HEK293 (cell line): ENCODE measurements at regions not wholly inside any gene's neighbourhood (a gene's known extent, or its start where the extent isn't known, plus 50 kb on each side); places are given as distances from the start of the nearest gene placed in this dataset.

ENCODE experiments used
- CTCF ChIA-PET: fragments of 350-600 bp; formaldehyde crosslinking; extraction: SDS; loops from one replicate; lab custom pipeline; 2021; ENCODE audit warnings: antibody characterized with exemption; lab: Yijun Ruan, JAX
- POLR2A ChIA-PET: fragments of 300-600 bp; formaldehyde crosslinking; extraction: SDS; loops from one replicate; lab custom pipeline; 2020; ENCODE audit warnings: antibody characterized with exemption, inconsistent platforms; lab: Yijun Ruan, JAX
- H3K27ac ChIP-seq: fragments of 200-500 bp; sonication (Bioruptor generic); 2 replicates; pipeline ENCODE4 v1.5.1; 2014; ENCODE audit warnings: low read depth, low read length, control low read depth, inconsistent platforms; ENCODE audit errors: extremely low read depth
- H3K36me3 ChIP-seq, 2 experiments: fragments of 200-500 bp in 1 of 2; sonication (Bioruptor generic) in 1 of 2; 1 replicate in 1 of 2; 2 replicates in 1 of 2; pipeline ENCODE4 v1.5.1; 2014 to 2017; ENCODE audit warnings: inconsistent platforms in 2 of 2, low read length in 2 of 2; ENCODE audit not compliant: control insufficient read depth in 2 of 2, insufficient read depth in 1 of 2
- H3K4me1 ChIP-seq: fragments of 200-500 bp; sonication (Bioruptor generic); 2 replicates; pipeline ENCODE4 v1.5.1; 2014; ENCODE audit warnings: mild to moderate bottlenecking, low read length, inconsistent platforms; ENCODE audit not compliant: control insufficient read depth, insufficient read depth
- H3K4me3 ChIP-seq: 2 replicates; pipeline ENCODE4 v1.5.1; 2011; ENCODE audit warnings: low read depth, mild to moderate bottlenecking, control low read depth, low read length, moderate library complexity
- H3K9me3 ChIP-seq: fragments of 200-500 bp; sonication (Bioruptor generic); 2 replicates; pipeline ENCODE4 v1.5.1; 2014; ENCODE audit warnings: low read depth, low read length, inconsistent platforms; ENCODE audit not compliant: control insufficient read depth, insufficient read depth
- IKZF3 ChIP-seq: fragments of 450-650 bp; IDR thresholded peaks from 2 replicates; pipeline ENCODE4 v1.5.0; 2018; ENCODE audit warnings: missing biosample characterization, mild to moderate bottlenecking, missing genetic modification characterization, moderate library complexity
- KLF16 ChIP-seq: fragments of 450-650 bp; formaldehyde crosslinking; IDR thresholded peaks from 2 replicates; pipeline ENCODE4 v1.5.1; 2017; ENCODE audit warnings: missing biosample characterization, missing genetic modification characterization
- KLF17 ChIP-seq: fragments of 450-650 bp; formaldehyde crosslinking; IDR thresholded peaks from 2 replicates; pipeline ENCODE4 v1.5.1; 2016; ENCODE audit warnings: missing biosample characterization, missing genetic modification characterization
- KLF9 ChIP-seq: fragments of 450-650 bp; formaldehyde crosslinking; IDR thresholded peaks from 2 replicates; pipeline ENCODE4 v1.5.1; 2016; ENCODE audit warnings: missing biosample characterization, missing genetic modification characterization, low read depth
- SP3 ChIP-seq: fragments of 450-650 bp; formaldehyde crosslinking; IDR thresholded peaks from 2 replicates; pipeline ENCODE4 v1.5.1; 2016; ENCODE audit warnings: missing biosample characterization, missing genetic modification characterization
- ZBTB8A ChIP-seq: fragments of 450-650 bp; formaldehyde crosslinking; IDR thresholded peaks from 2 replicates; pipeline ENCODE4 v1.5.1; 2016; ENCODE audit warnings: missing biosample characterization, missing genetic modification characterization
- ZNF114 ChIP-seq: fragments of 450-650 bp; formaldehyde crosslinking; IDR thresholded peaks from 2 replicates; pipeline ENCODE4 v1.5.0; 2017; ENCODE audit warnings: missing biosample characterization, missing genetic modification characterization
- ZNF121 ChIP-seq: fragments of 450-650 bp; formaldehyde crosslinking; IDR thresholded peaks from 2 replicates; pipeline ENCODE4 v1.5.1; 2016; ENCODE audit warnings: missing biosample characterization, missing genetic modification characterization
- ZNF133 ChIP-seq: fragments of 450-650 bp; formaldehyde crosslinking; IDR thresholded peaks from 2 replicates; pipeline ENCODE4 v1.5.1; 2016; ENCODE audit warnings: missing biosample characterization, missing genetic modification characterization
- ZNF140 ChIP-seq: fragments of 450-650 bp; formaldehyde crosslinking; IDR thresholded peaks from 2 replicates; pipeline ENCODE4 v1.5.1; 2016; ENCODE audit warnings: missing biosample characterization, missing genetic modification characterization
- ZNF24 ChIP-seq: fragments of 450-650 bp; formaldehyde crosslinking; IDR thresholded peaks from 2 replicates; pipeline ENCODE4 v1.5.1; 2016; ENCODE audit warnings: missing biosample characterization, missing genetic modification characterization
- ZNF280C ChIP-seq: fragments of 450-650 bp; formaldehyde crosslinking; IDR thresholded peaks from 2 replicates; pipeline ENCODE4 v1.5.1; 2016; ENCODE audit warnings: missing biosample characterization, missing genetic modification characterization
- ZNF394 ChIP-seq: fragments of 450-650 bp; formaldehyde crosslinking; IDR thresholded peaks from 2 replicates; pipeline ENCODE4 v1.5.1; 2016; ENCODE audit warnings: missing biosample characterization, missing genetic modification characterization, mild to moderate bottlenecking, moderate library complexity, borderline replicate concordance
- ZNF423 ChIP-seq: fragments of 450-650 bp; formaldehyde crosslinking; IDR thresholded peaks from 2 replicates; pipeline ENCODE4 v1.5.1; 2016; ENCODE audit warnings: missing biosample characterization, missing genetic modification characterization
- ZNF473 ChIP-seq: fragments of 450-650 bp; formaldehyde crosslinking; IDR thresholded peaks from 2 replicates; pipeline ENCODE4 v1.5.1; 2017; ENCODE audit warnings: missing biosample characterization, missing genetic modification characterization
- ZNF518A ChIP-seq: fragments of 450-650 bp; formaldehyde crosslinking; conservative IDR thresholded peaks from 2 replicates; pipeline ENCODE4 v1.5.1; 2016; ENCODE audit warnings: low read depth, missing biosample characterization, missing genetic modification characterization
- ZNF585B ChIP-seq: fragments of 450-650 bp; formaldehyde crosslinking; IDR thresholded peaks from 2 replicates; pipeline ENCODE4 v1.5.1; 2016; ENCODE audit warnings: missing biosample characterization, missing genetic modification characterization
- ZNF610 ChIP-seq: fragments of 450-650 bp; formaldehyde crosslinking; IDR thresholded peaks from 2 replicates; pipeline ENCODE4 v1.5.1; 2016; ENCODE audit warnings: missing biosample characterization, missing genetic modification characterization, borderline replicate concordance
- ZNF692 ChIP-seq: fragments of 450-650 bp; formaldehyde crosslinking; IDR thresholded peaks from 2 replicates; pipeline ENCODE4 v1.5.1; 2016; ENCODE audit warnings: missing biosample characterization, missing genetic modification characterization
- ZNF768 ChIP-seq: fragments of 450-650 bp; formaldehyde crosslinking; IDR thresholded peaks from 2 replicates; pipeline ENCODE4 v1.5.1; 2018; ENCODE audit warnings: missing biosample characterization, mild to moderate bottlenecking, missing genetic modification characterization
- ZNF791 ChIP-seq: fragments of 450-650 bp; formaldehyde crosslinking; IDR thresholded peaks from 2 replicates; pipeline ENCODE4 v1.5.1; 2016; ENCODE audit warnings: missing biosample characterization, missing genetic modification characterization

- no peak for TF ChIP-seq ZNF280C (tag by site-specific recombination)
- no peak for TF ChIP-seq ZNF768
Measured at GRCh38 chr4:162239992-162240769, 76.4 kb upstream of the FSTL5 start (continued).

- H3K36me3 ChIP-seq, result no peaks in the 10 kb centered on the region
- H3K27ac ChIP-seq, result no peak overlapping the region
- H3K9me3 ChIP-seq, result no peaks in the 10 kb centered on the region
- CTCF ChIA-PET, result no interaction called here
- no peaks in the 10 kb centered on the region for H3K4me1 ChIP-seq
- no peak for TF ChIP-seq ZNF473 (tag by site-specific recombination)
- no peak for TF ChIP-seq ZNF791 (tag by site-specific recombination)
- TF ChIP-seq ZNF610, result no peak
- TF ChIP-seq ZNF140, result no peak
- no peak for TF ChIP-seq ZNF423 (tag by site-specific recombination)
- TF ChIP-seq ZBTB8A, result no peak
- TF ChIP-seq ZNF133, result no peak
- no peak for TF ChIP-seq ZNF692
- TF ChIP-seq ZNF518A, result no peak
- TF ChIP-seq ZNF585B (tag by site-specific recombination), result no peak
- no peak for TF ChIP-seq ZNF121 (tag by site-specific recombination)
- TF ChIP-seq ZNF394 (tag by site-specific recombination), result no peak
- no peak for TF ChIP-seq KLF9
- TF ChIP-seq SP3 (tag by site-specific recombination), result no peak
- no peak for TF ChIP-seq KLF17 (tag by site-specific recombination)
- TF ChIP-seq ZNF24 (tag by site-specific recombination), result no peak
- TF ChIP-seq KLF16 (tag by site-specific recombination), result no peak
- no peak for TF ChIP-seq IKZF3 (tag by site-specific recombination)
- TF ChIP-seq ZNF114 (tag by site-specific recombination), result no peak
- POLR2A ChIA-PET, result no interaction called here
- no peak overlapping the region for H3K4me3 ChIP-seq
Measured at GRCh38 chr4:162237676-162238075, 73.9 kb upstream of the FSTL5 start.
